IMR-90 (cell line): ENCODE measurements at regions not wholly inside any gene's neighbourhood (a gene's known extent, or its start where the extent isn't known, plus 50 kb on each side); places are given as distances from the start of the nearest gene placed in this dataset.

ENCODE experiments used
- ATAC-seq: fragments of 200-7000 bp; cut with Tn5 transposase; 2 replicates; pipeline ENCODE4 v1.9.1; 2020; ENCODE audit warnings: low read depth, mild to moderate bottlenecking, moderate library complexity
- BruUV-seq: library from RNA; stranded (reverse); fragments of 400-500 nt; replicated peaks from 2 replicates; lab custom pipeline; 2021; lab: Mats Ljungman, UMichigan
- CTCF ChIA-PET: fragments of 300-600 bp; formaldehyde crosslinking; extraction: SDS; loops from one replicate; lab custom pipeline; 2021; ENCODE audit warnings: antibody characterized with exemption; lab: Yijun Ruan, JAX
- POLR2A ChIA-PET: fragments of 300-600 bp; sonication (Branson Sonifier 250); formaldehyde crosslinking; loops from one replicate; lab custom pipeline; 2022; ENCODE audit warnings: antibody characterized with exemption; ENCODE audit not compliant: unreplicated experiment; lab: Charles Lee
- DNase-seq: peaks from one replicate; pipeline ENCODE4 v3.0.0; 2013
- H2AFZ ChIP-seq: replicated peaks from 2 replicates; pipeline ENCODE3; 2013; ENCODE audit warnings: low read length, mild to moderate bottlenecking; ENCODE audit not compliant: poor library complexity
- H2AK5ac ChIP-seq: 2 replicates; pipeline ENCODE4 v1.6.1; 2013; ENCODE audit warnings: low read depth, low read length, inconsistent platforms
- H2AK9ac ChIP-seq: replicated peaks from 2 replicates; pipeline ENCODE3; 2013; ENCODE audit warnings: mild to moderate bottlenecking, low read depth, low read length, moderate library complexity; ENCODE audit not compliant: poor library complexity
- H2BK120ac ChIP-seq: 2 replicates; pipeline ENCODE4 v1.6.1; 2013; ENCODE audit warnings: low read depth, low read length, inconsistent platforms
- H2BK15ac ChIP-seq: 3 replicates; pipeline ENCODE4 v1.6.1; 2013; ENCODE audit warnings: low read depth, low read length, inconsistent platforms
- H2BK20ac ChIP-seq: 2 replicates; pipeline ENCODE4 v1.6.1; 2013; ENCODE audit warnings: low read depth, mild to moderate bottlenecking, inconsistent platforms, low read length, moderate library complexity
- H2BK5ac ChIP-seq: 2 replicates; pipeline ENCODE4 v1.6.1; 2013; ENCODE audit warnings: mild to moderate bottlenecking, low read depth, low read length, inconsistent platforms; ENCODE audit not compliant: poor library complexity, severe bottlenecking
- H3K14ac ChIP-seq: replicated peaks from 2 replicates; pipeline ENCODE4 v1.6.1; 2013; ENCODE audit warnings: low read depth, low read length, inconsistent platforms
- H3K18ac ChIP-seq: 2 replicates; pipeline ENCODE4 v1.6.1; 2013; ENCODE audit warnings: low read depth, low read length, control low read depth
- H3K23ac ChIP-seq: 2 replicates; pipeline ENCODE4 v1.6.1; 2013; ENCODE audit warnings: low read depth, low read length, inconsistent platforms
- H3K27ac ChIP-seq: 2 replicates; pipeline ENCODE4 v1.5.1; 2013; ENCODE audit warnings: mild to moderate bottlenecking, control low read depth, low read length; ENCODE audit not compliant: insufficient read depth
- H3K27me3 ChIP-seq: 2 replicates; pipeline ENCODE4 v1.6.1; 2013; ENCODE audit warnings: low read length; ENCODE audit not compliant: control insufficient read depth, insufficient read depth
- H3K36me3 ChIP-seq: 2 replicates; pipeline ENCODE4 v1.6.1; 2013; ENCODE audit warnings: low read length, mixed read lengths; ENCODE audit not compliant: control insufficient read depth, insufficient read depth
- H3K4ac ChIP-seq: 2 replicates; pipeline ENCODE4 v1.6.1; 2013; ENCODE audit warnings: low read depth, low read length, inconsistent platforms
- H3K4me1 ChIP-seq: 2 replicates; pipeline ENCODE4 v1.6.1; 2013; ENCODE audit warnings: low read length, mixed read lengths; ENCODE audit not compliant: control insufficient read depth, insufficient read depth
- H3K4me2 ChIP-seq: 2 replicates; pipeline ENCODE4 v1.6.1; 2013; ENCODE audit warnings: low read depth, mild to moderate bottlenecking, control low read depth, low read length, moderate library complexity
- H3K4me3 ChIP-seq: 2 replicates; pipeline ENCODE4 v1.5.1; 2013; ENCODE audit warnings: low read depth, mild to moderate bottlenecking, control low read depth, low read length, moderate library complexity; ENCODE audit not compliant: insufficient read depth
- H3K56ac ChIP-seq: 2 replicates; pipeline ENCODE4 v1.6.1; 2013; ENCODE audit warnings: low read length, inconsistent platforms; ENCODE audit not compliant: insufficient read depth; ENCODE audit errors: extremely low read depth
- H3K79me1 ChIP-seq, 2 experiments: 2 replicates each; pipeline ENCODE4 v1.6.1; 2013; ENCODE audit warnings: low read length in 2 of 2, inconsistent platforms in 1 of 2, low read depth in 1 of 2
- H3K9ac ChIP-seq: 2 replicates; pipeline ENCODE4 v1.6.1; 2013; ENCODE audit warnings: low read depth, low read length, control low read depth
- H3K9me1 ChIP-seq: 2 replicates; pipeline ENCODE4 v1.6.1; 2013; ENCODE audit warnings: low read length, inconsistent platforms; ENCODE audit not compliant: insufficient read depth
- H3K9me3 ChIP-seq: 2 replicates; pipeline ENCODE4 v1.6.1; 2013; ENCODE audit warnings: low read length; ENCODE audit not compliant: control insufficient read depth, insufficient read depth
- H4K20me1 ChIP-seq: 2 replicates; pipeline ENCODE4 v1.6.1; 2013; ENCODE audit warnings: low read length, inconsistent platforms; ENCODE audit not compliant: insufficient read depth
- H4K5ac ChIP-seq: 2 replicates; pipeline ENCODE4 v1.6.1; 2013; ENCODE audit warnings: mild to moderate bottlenecking, low read depth, low read length, control low read depth
- H4K8ac ChIP-seq, 2 experiments: 2 replicates each; pipeline ENCODE4 v1.6.1; 2013; ENCODE audit warnings: low read depth in 2 of 2, low read length in 2 of 2, control low read depth in 1 of 2, inconsistent platforms in 1 of 2
- H4K91ac ChIP-seq: 2 replicates; pipeline ENCODE4 v1.6.1; 2013; ENCODE audit warnings: low read depth, low read length, inconsistent platforms; ENCODE audit not compliant: insufficient read depth
- BHLHE40 ChIP-seq: fragments of 150-350 bp; IDR thresholded peaks from 2 replicates; pipeline ENCODE4 v1.6.1; 2016; ENCODE audit warnings: mild to moderate bottlenecking, low read depth, low read length
- CHD1 ChIP-seq: IDR thresholded peaks from 2 replicates; pipeline ENCODE4 v1.6.1; 2012; ENCODE audit warnings: low read depth, low read length, improper control_type of control experiment
- FOS ChIP-seq: fragments of 150-350 bp; IDR thresholded peaks from 2 replicates; pipeline ENCODE4 v1.6.1; 2016; ENCODE audit warnings: low read depth, low read length
- MAFK ChIP-seq: IDR thresholded peaks from 2 replicates; pipeline ENCODE4 v1.6.1; 2012; ENCODE audit warnings: low read depth, low read length, improper control_type of control experiment
- MAZ ChIP-seq: IDR thresholded peaks from 2 replicates; pipeline ENCODE4 v1.6.1; 2012; ENCODE audit warnings: low read depth, mild to moderate bottlenecking, low read length, improper control_type of control experiment, moderate library complexity, borderline replicate concordance
- NFE2L2 ChIP-seq: fragments of 150-350 bp; IDR thresholded peaks from 2 replicates; pipeline ENCODE4 v1.6.1; 2016; ENCODE audit warnings: low read depth, mild to moderate bottlenecking, low read length
- POLR2A ChIP-seq: IDR thresholded peaks from 2 replicates; pipeline ENCODE4 v1.6.1; 2012; ENCODE audit warnings: mild to moderate bottlenecking, low read depth, low read length
- RAD21 ChIP-seq: IDR thresholded peaks from 2 replicates; pipeline ENCODE4 v1.6.1; 2012; ENCODE audit warnings: low read length, improper control_type of control experiment
- RCOR1 ChIP-seq: IDR thresholded peaks from 2 replicates; pipeline ENCODE4 v1.6.1; 2012; ENCODE audit warnings: mild to moderate bottlenecking, low read length, improper control_type of control experiment; ENCODE audit not compliant: insufficient replicate concordance
- SMC3 ChIP-seq: fragments of 150-350 bp; IDR thresholded peaks from 2 replicates; pipeline ENCODE4 v1.6.1; 2016; ENCODE audit warnings: low read depth, mild to moderate bottlenecking, antibody characterized with exemption, low read length, moderate library complexity
- WGBS, 2 experiments: methylation state at CpG; one replicate each; pipeline versions ENCODE4 v1.1.5 to v1.1.7; 2013; ENCODE audit warnings: missing lambda C conversion rate in 2 of 2; ENCODE audit not compliant: insufficient read length in 1 of 2; ENCODE audit errors: extremely low coverage in 2 of 2; 5-methylcytosine and 5-hydroxymethylcytosine counted together
- dilution Hi-C: fragments of 300-500 bp; cut with HindIII; formaldehyde crosslinking; loops from one replicate; pipeline ENCODE4 v1.14.3; 2018; ENCODE audit warnings: low sequenced_read_pairs; ENCODE audit not compliant: unreplicated experiment
- in situ Hi-C: fragments of 300-500 bp; cut with MboI; formaldehyde crosslinking; loops from 3 replicates; pipeline ENCODE4 v1.14.3; 2019; ENCODE audit warnings: low sequenced_read_pairs, inconsistent platforms, mixed read lengths
- intact Hi-C: fragments of 100-400 bp; cut with micrococcal nuclease; formaldehyde crosslinking; loops from 2 replicates; pipeline ENCODE4 v1.10.0; 2022
- TF ChIP-seq, protein P1 (sequence below): conservative IDR thresholded peaks from 2 replicates; pipeline ENCODE4 v1.5.1; 2012; ENCODE audit warnings: mild to moderate bottlenecking, low read depth, low read length, improper control_type of control experiment
- TF ChIP-seq, protein P2 (sequence below): fragments of 150-350 bp; IDR thresholded peaks from 2 replicates; pipeline ENCODE4 v1.6.1; 2016; ENCODE audit warnings: low read depth, mild to moderate bottlenecking, low read length, moderate library complexity, borderline replicate concordance

DNA sequence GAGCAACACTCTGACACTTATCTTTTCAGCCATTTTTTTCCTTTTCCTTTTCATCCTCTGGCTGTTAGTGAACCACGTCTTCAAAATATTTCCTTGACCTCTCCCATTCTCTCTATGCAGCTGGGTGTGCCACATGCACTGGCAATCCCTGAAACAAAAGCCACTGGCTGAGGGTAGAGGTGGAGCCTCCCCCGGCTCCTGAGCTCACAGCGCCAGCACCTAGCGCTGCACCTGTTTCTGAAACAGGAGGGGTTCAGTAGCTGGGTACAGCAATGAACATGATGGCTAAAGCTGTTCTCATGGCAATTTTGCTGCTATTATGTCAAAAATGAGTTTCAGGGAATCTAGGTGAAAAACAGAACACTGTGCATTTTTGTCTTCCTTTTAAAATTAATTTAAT lies 314.7 kb upstream of the ATP10A start:
- Histone ChIP-seq H2AFZ (no peak overlapping the region), H3K79me1 (no peaks in the 10 kb centered on the region), H3K27me3 (no peaks in the 10 kb centered on the region), H2BK15ac (no peak overlapping the region), H2BK5ac (no peak overlapping the region), H3K36me3 (no peaks in the 10 kb centered on the region), H3K4ac (no peak overlapping the region), H3K9ac (no peak overlapping the region), H2BK120ac (no peak overlapping the region), H3K9me1 (no peaks in the 10 kb centered on the region), H2BK20ac (no peak overlapping the region), H3K27ac (no peak overlapping the region), H3K4me3 (no peak overlapping the region), H3K23ac (no peak overlapping the region), H3K56ac (no peak overlapping the region), H3K4me2 (no peak overlapping the region), H2AK5ac (no peak overlapping the region), H4K5ac (no peak overlapping the region), H3K9me3 (peaks cover 2% of the 10 kb centered on the region), H3K18ac (no peak overlapping the region), H4K91ac (no peak overlapping the region), H3K14ac (no peak overlapping the region), H2AK9ac (no peak overlapping the region), H3K4me1 (no peaks in the 10 kb centered on the region), H4K20me1 (no peaks in the 10 kb centered on the region), H4K8ac (no peak overlapping the region)
- DNase-seq: no peak
- in situ Hi-C loops: loop anchor here (10.0 kb wide), 1 partner anchor 57 kb away; no protein-coding TSS in a partner anchor
- dilution Hi-C loops: no loop called here
- no peak for ATAC-seq
- no peak for TF ChIP-seq RAD21
- no peak for TF ChIP-seq RCOR1
- no peak for TF ChIP-seq MAZ
- TF ChIP-seq MAFK: no peak
- no peak for TF ChIP-seq SMC3
- TF ChIP-seq FOS: no peak
- TF ChIP-seq, protein P1, sequence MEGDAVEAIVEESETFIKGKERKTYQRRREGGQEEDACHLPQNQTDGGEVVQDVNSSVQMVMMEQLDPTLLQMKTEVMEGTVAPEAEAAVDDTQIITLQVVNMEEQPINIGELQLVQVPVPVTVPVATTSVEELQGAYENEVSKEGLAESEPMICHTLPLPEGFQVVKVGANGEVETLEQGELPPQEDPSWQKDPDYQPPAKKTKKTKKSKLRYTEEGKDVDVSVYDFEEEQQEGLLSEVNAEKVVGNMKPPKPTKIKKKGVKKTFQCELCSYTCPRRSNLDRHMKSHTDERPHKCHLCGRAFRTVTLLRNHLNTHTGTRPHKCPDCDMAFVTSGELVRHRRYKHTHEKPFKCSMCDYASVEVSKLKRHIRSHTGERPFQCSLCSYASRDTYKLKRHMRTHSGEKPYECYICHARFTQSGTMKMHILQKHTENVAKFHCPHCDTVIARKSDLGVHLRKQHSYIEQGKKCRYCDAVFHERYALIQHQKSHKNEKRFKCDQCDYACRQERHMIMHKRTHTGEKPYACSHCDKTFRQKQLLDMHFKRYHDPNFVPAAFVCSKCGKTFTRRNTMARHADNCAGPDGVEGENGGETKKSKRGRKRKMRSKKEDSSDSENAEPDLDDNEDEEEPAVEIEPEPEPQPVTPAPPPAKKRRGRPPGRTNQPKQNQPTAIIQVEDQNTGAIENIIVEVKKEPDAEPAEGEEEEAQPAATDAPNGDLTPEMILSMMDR: no peak
- TF ChIP-seq, protein P2, sequence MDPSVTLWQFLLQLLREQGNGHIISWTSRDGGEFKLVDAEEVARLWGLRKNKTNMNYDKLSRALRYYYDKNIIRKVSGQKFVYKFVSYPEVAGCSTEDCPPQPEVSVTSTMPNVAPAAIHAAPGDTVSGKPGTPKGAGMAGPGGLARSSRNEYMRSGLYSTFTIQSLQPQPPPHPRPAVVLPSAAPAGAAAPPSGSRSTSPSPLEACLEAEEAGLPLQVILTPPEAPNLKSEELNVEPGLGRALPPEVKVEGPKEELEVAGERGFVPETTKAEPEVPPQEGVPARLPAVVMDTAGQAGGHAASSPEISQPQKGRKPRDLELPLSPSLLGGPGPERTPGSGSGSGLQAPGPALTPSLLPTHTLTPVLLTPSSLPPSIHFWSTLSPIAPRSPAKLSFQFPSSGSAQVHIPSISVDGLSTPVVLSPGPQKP: no peak
- TF ChIP-seq POLR2A: no peak
- no peak for TF ChIP-seq NFE2L2
- no peak for TF ChIP-seq CHD1
- TF ChIP-seq BHLHE40: no peak
- no TSS peak for BruUV-seq
- 80% methylated on average over 1 of the region's 4 CpGs; no CpG with 5 or more reads in 1 of the 2 experiments for WGBS, 2 experiments
- intact Hi-C loops: no loop called here
- ChIA-PET CTCF (no interaction called here), POLR2A (no interaction called here)
